SK-N-SH (cell line): ENCODE measurements at regions not wholly inside any gene's neighbourhood (a gene's known extent, or its start where the extent isn't known, plus 50 kb on each side); places are given as distances from the start of the nearest gene placed in this dataset.

ENCODE experiments used
- CTCF ChIA-PET: fragments of 300-600, 350-600 bp; formaldehyde crosslinking; extraction: SDS; loops from one replicate; lab custom pipeline; 2021; lab: Yijun Ruan, JAX
- POLR2A ChIA-PET: fragments of 350-600 bp; sonication (Branson Sonifier 250); formaldehyde crosslinking; extraction: SDS; loops from one replicate; lab custom pipeline; 2020; ENCODE audit warnings: antibody characterized with exemption, inconsistent platforms; lab: Yijun Ruan, JAX
- DNase-seq: peaks from one replicate; pipeline ENCODE4 v3.0.0; 2012
- H2AFZ ChIP-seq: fragments of 200-600 bp; sonication (generic); 2 replicates; pipeline ENCODE4 v1.8.1; 2016; ENCODE audit warnings: antibody characterized with exemption, mild to moderate bottlenecking, low read depth
- H3F3A ChIP-seq: fragments of 200-600 bp; sonication (generic); replicated peaks from 2 replicates; pipeline ENCODE3; 2016; ENCODE audit warnings: antibody characterized with exemption, mild to moderate bottlenecking; ENCODE audit not compliant: insufficient read depth
- H3K27ac ChIP-seq, 2 experiments: fragments of 200-500 bp in 1 of 2; fragments of 200-600 bp in 1 of 2; sonication (Bioruptor generic) in 1 of 2; sonication (generic), shearing (Covaris generic) in 1 of 2; 2 replicates each; pipeline versions ENCODE4 v1.5.1 to v1.6.1; 2014 to 2016; ENCODE audit warnings: low read depth in 2 of 2, inconsistent platforms in 1 of 2, low read length in 1 of 2, mild to moderate bottlenecking in 1 of 2, mixed read lengths in 1 of 2
- H3K27me3 ChIP-seq: fragments of 200-600 bp; sonication (generic), shearing (Covaris generic); 2 replicates; pipeline ENCODE4 v1.6.1; 2016; ENCODE audit warnings: mixed run types; ENCODE audit not compliant: insufficient read depth
- H3K36me3 ChIP-seq, 2 experiments: fragments of 200-500 bp in 1 of 2; fragments of 200-600 bp in 1 of 2; sonication (Bioruptor generic) in 1 of 2; sonication (generic) in 1 of 2; replicated peaks in 1 of 2; 2 replicates each; pipeline versions ENCODE3 to v1.5.1; 2014 to 2016; ENCODE audit warnings: low read length in 1 of 2, mild to moderate bottlenecking in 1 of 2; ENCODE audit not compliant: insufficient read depth in 2 of 2, control insufficient read depth in 1 of 2
- H3K4me1 ChIP-seq, 2 experiments: fragments of 200-500 bp in 1 of 2; fragments of 200-600 bp in 1 of 2; sonication (Bioruptor generic) in 1 of 2; sonication (generic), shearing (Covaris generic) in 1 of 2; 2 replicates each; pipeline versions ENCODE4 v1.5.1 to v1.6.1; 2014 to 2016; ENCODE audit warnings: low read depth in 1 of 2, low read length in 1 of 2, mixed run types in 1 of 2; ENCODE audit not compliant: insufficient read depth in 2 of 2, control insufficient read depth in 1 of 2
- H3K4me2 ChIP-seq: fragments of 200-600 bp; sonication (generic), shearing (Covaris generic); 2 replicates; pipeline ENCODE4 v1.6.1; 2017; ENCODE audit warnings: mixed run types
- H3K4me3 ChIP-seq, 2 experiments: fragments of 200-500 bp in 1 of 2; fragments of 200-600 bp in 1 of 2; sonication (Bioruptor generic) in 1 of 2; sonication (generic), shearing (Covaris generic) in 1 of 2; 2 replicates each; pipeline versions ENCODE4 v1.5.1 to v1.8.1; 2014 to 2016; ENCODE audit warnings: low read depth in 2 of 2, inconsistent platforms in 1 of 2, low read length in 1 of 2, mild to moderate bottlenecking in 1 of 2, mixed read lengths in 1 of 2, moderate library complexity in 1 of 2
- H3K79me2 ChIP-seq: fragments of 200-600 bp; sonication (generic); 2 replicates; pipeline ENCODE4 v1.8.1; 2017; ENCODE audit warnings: mild to moderate bottlenecking; ENCODE audit not compliant: insufficient read depth
- H3K9ac ChIP-seq: fragments of 200-600 bp; sonication (generic); 2 replicates; pipeline ENCODE4 v1.6.1; 2017; ENCODE audit warnings: mixed run types
- H3K9me2 ChIP-seq: fragments of 200-600 bp; sonication (generic); 2 replicates; pipeline ENCODE4 v1.6.1; 2017; ENCODE audit warnings: mixed run types
- H3K9me3 ChIP-seq: fragments of 200-600 bp; sonication (generic); 2 replicates; pipeline ENCODE4 v1.6.1; 2017; ENCODE audit warnings: mixed run types, mild to moderate bottlenecking, moderate library complexity
- H4K20me1 ChIP-seq: fragments of 200-600 bp; sonication (generic); 2 replicates; pipeline ENCODE4 v1.6.1; 2017; ENCODE audit warnings: mild to moderate bottlenecking, mixed run types; ENCODE audit not compliant: insufficient read depth
- CHD2 ChIP-seq: fragments of 150-350 bp; IDR thresholded peaks from 2 replicates; pipeline ENCODE4 v1.6.1; 2018; ENCODE audit warnings: low read length; ENCODE audit not compliant: partially characterized antibody
- EP300 ChIP-seq, 2 experiments: IDR thresholded peaks; 2 replicates each; pipeline versions ENCODE4 v1.4.0 to v1.6.1; 2012; ENCODE audit warnings: borderline replicate concordance in 1 of 2, low read depth in 1 of 2, low read length in 1 of 2
- EZH2phosphoT487 ChIP-seq: fragments of 200-600 bp; sonication (generic); IDR thresholded peaks from 2 replicates; pipeline ENCODE4 v1.6.1; 2017; ENCODE audit warnings: low read depth, mixed run types, mild to moderate bottlenecking, antibody characterized with exemption, moderate library complexity, borderline replicate concordance
- FOSL2 ChIP-seq: IDR thresholded peaks from 2 replicates; pipeline ENCODE4 v1.4.0; 2012; ENCODE audit warnings: low read depth, mild to moderate bottlenecking, moderate library complexity, borderline replicate concordance
- FOXM1 ChIP-seq: IDR thresholded peaks from 2 replicates; pipeline ENCODE4 v1.4.0; 2012; ENCODE audit warnings: low read depth, mild to moderate bottlenecking
- GABPA ChIP-seq: IDR thresholded peaks from 2 replicates; pipeline ENCODE4 v1.4.0; 2012; ENCODE audit warnings: low read depth, mild to moderate bottlenecking
- GATA2 ChIP-seq: sonication (generic); formaldehyde crosslinking; IDR thresholded peaks from 2 replicates; pipeline ENCODE4 v1.5.0; 2020; ENCODE audit warnings: mild to moderate bottlenecking, missing genetic modification reagents
- IRF3 ChIP-seq: fragments of 150-350 bp; IDR thresholded peaks from 2 replicates; pipeline ENCODE4 v1.6.1; 2016; ENCODE audit warnings: mild to moderate bottlenecking, low read depth, low read length
- JUND ChIP-seq: IDR thresholded peaks from 2 replicates; pipeline ENCODE4 v1.4.0; 2012
- MEF2A ChIP-seq: IDR thresholded peaks from 2 replicates; pipeline ENCODE4 v1.4.0; 2012; ENCODE audit warnings: low read depth, borderline replicate concordance
- MXI1 ChIP-seq: IDR thresholded peaks from 2 replicates; pipeline ENCODE4 v1.6.1; 2012; ENCODE audit warnings: mild to moderate bottlenecking, low read depth, low read length, improper control_type of control experiment
- PBX3 ChIP-seq: IDR thresholded peaks from 2 replicates; pipeline ENCODE4; 2012
- RAD21 ChIP-seq: IDR thresholded peaks from 2 replicates; pipeline ENCODE4 v1.6.1; 2012; ENCODE audit warnings: mild to moderate bottlenecking, low read length
- RCOR1 ChIP-seq: fragments of 150-350 bp; IDR thresholded peaks from 2 replicates; pipeline ENCODE4 v1.6.1; 2017; ENCODE audit warnings: antibody characterized with exemption, low read length
- RFX5 ChIP-seq: IDR thresholded peaks from 2 replicates; pipeline ENCODE4 v1.6.1; 2012; ENCODE audit warnings: mild to moderate bottlenecking, improper control_type of control experiment, low read length
- RXRA ChIP-seq: IDR thresholded peaks from 2 replicates; pipeline ENCODE4 v1.4.0; 2012; ENCODE audit warnings: low read depth, mild to moderate bottlenecking, borderline replicate concordance
- SMC3 ChIP-seq: IDR thresholded peaks from 2 replicates; pipeline ENCODE4 v1.6.1; 2012; ENCODE audit warnings: low read depth, low read length, improper control_type of control experiment
- TAF1 ChIP-seq: IDR thresholded peaks from 2 replicates; pipeline ENCODE4 v1.6.1; 2012; ENCODE audit warnings: low read depth, mild to moderate bottlenecking, low read length, moderate library complexity, borderline replicate concordance
- USF1 ChIP-seq: IDR thresholded peaks from 2 replicates; pipeline ENCODE4 v1.4.0; 2012; ENCODE audit warnings: low read depth, borderline replicate concordance
- USF2 ChIP-seq: fragments of 150-350 bp; IDR thresholded peaks from 2 replicates; pipeline ENCODE4 v1.6.1; 2017; ENCODE audit warnings: antibody characterized with exemption, low read length, low read depth, borderline replicate concordance
- WGBS: methylation state at CpG from one replicate; pipeline ENCODE4 v1.1.6; 2017; ENCODE audit warnings: low lambda C conversion rate; 5-methylcytosine and 5-hydroxymethylcytosine counted together

- TF ChIP-seq PBX3 (no peak), FOSL2 (no peak), CHD2 (no peak), EP300 (IDR thresholded peaks at IDR 0.05; ENCODE audit: borderline replicate concordance in 1 of 2, low read depth in 1 of 2, low read length in 1 of 2) (no peak), USF1 (no peak)
Measured at GRCh38 chr1:34412598-34413370, 236.1 kb downstream of the C1orf94 start (continued).

GRCh38 chr1:34415140-34415539 lies 238.4 kb downstream of the C1orf94 start:
- 23% methylated on average over 5 of the region's 6 CpGs for WGBS
- POLR2A ChIA-PET, result no interaction called here
- Histone ChIP-seq H3K9me3 (no peaks in the 10 kb centered on the region), H4K20me1 (no peaks in the 10 kb centered on the region), H3K4me1 (no peaks in the 10 kb centered on the region), H3K27ac (no peak overlapping the region), H3K36me3 (no peaks in the 10 kb centered on the region), H2AFZ (no peak overlapping the region), H3K27me3 (no peaks in the 10 kb centered on the region), H3K9me2 (no peaks in the 10 kb centered on the region), H3K4me2 (no peak overlapping the region), H3K79me2 (no peaks in the 10 kb centered on the region), H3F3A (no peaks in the 10 kb centered on the region), H3K4me3 (no peak overlapping the region), H3K9ac (no peak overlapping the region)
- TF ChIP-seq RFX5 (no peak), JUND (no peak), RCOR1 (no peak), PBX3 (no peak), MXI1 (no peak), SMC3 (no peak), EZH2phosphoT487 (no peak), CHD2 (no peak), TAF1 (no peak), IRF3 (no peak), RXRA (no peak), RAD21 (no peak), GATA2 (no peak), FOXM1 (no peak), GABPA (no peak), FOSL2 (no peak), USF2 (no peak), MEF2A (no peak)
- CTCF ChIA-PET, result interaction anchor here (1.0 kb wide), 1 partner anchor 183 kb away, joined by 4 read pairs; no protein-coding TSS in a partner anchor
- no peak for DNase-seq
